H1 (cell line): ENCODE measurements at regions not wholly inside any gene's neighbourhood (a gene's known extent, or its start where the extent isn't known, plus 50 kb on each side); places are given as distances from the start of the nearest gene placed in this dataset.
"Not testable (repeated sequence)": the region's sequence is repeated elsewhere in the genome, so short reads cannot be mapped to it uniquely, and the experiment has no call there.

Source experiments
- CTCF ChIA-PET: fragments of 300-600 bp; sonication (Branson Sonifier 250); formaldehyde crosslinking; loops from one replicate; lab custom pipeline; 2021; ENCODE audit not compliant: partially characterized antibody; lab: Charles Lee
- POLR2A ChIA-PET: fragments of 300-600 bp; sonication (Branson Sonifier 250); formaldehyde crosslinking; loops from one replicate; lab custom pipeline; 2021; ENCODE audit warnings: inconsistent platforms; ENCODE audit not compliant: partially characterized antibody; lab: Charles Lee
- DNase-seq, 2 experiments: peaks; one replicate each; pipeline versions ENCODE4 v3.0.0 to v3.0.0-alpha.2; 2010 to 2022; ENCODE audit warnings: low spot score in 2 of 2, low read depth in 1 of 2, mixed read lengths in 1 of 2
- FAIRE-seq: peaks from 2 replicates; lab custom pipeline; 2011; peaks lifted over from hg19 to GRCh38; lab: Jason Lieb, UNC
- H2AFZ ChIP-seq: 2 replicates; pipeline ENCODE4 v1.8.1; 2012; ENCODE audit warnings: low read length, inconsistent platforms
- H2AK5ac ChIP-seq: 2 replicates; pipeline ENCODE4 v1.6.1; 2013; ENCODE audit warnings: low read depth, low read length
- H2BK120ac ChIP-seq: replicated peaks from 2 replicates; pipeline ENCODE3; 2013; ENCODE audit warnings: low read depth, low read length, inconsistent platforms
- H2BK12ac ChIP-seq: 2 replicates; pipeline ENCODE4 v1.6.1; 2013; ENCODE audit warnings: low read depth, low read length
- H2BK15ac ChIP-seq: 2 replicates; pipeline ENCODE4 v1.6.1; 2013; ENCODE audit warnings: low read length
- H2BK20ac ChIP-seq: 2 replicates; pipeline ENCODE4 v1.6.1; 2013; ENCODE audit warnings: low read length
- H2BK5ac ChIP-seq: 2 replicates; pipeline ENCODE4 v1.6.1; 2013; ENCODE audit warnings: low read depth, low read length
- H3K14ac ChIP-seq: 2 replicates; pipeline ENCODE4 v1.6.1; 2013; ENCODE audit warnings: inconsistent platforms; ENCODE audit not compliant: insufficient read length
- H3K18ac ChIP-seq: 2 replicates; pipeline ENCODE4 v1.6.1; 2013; ENCODE audit warnings: low read length; ENCODE audit errors: extremely low read depth
- H3K23ac ChIP-seq: 2 replicates; pipeline ENCODE4 v1.6.1; 2013; ENCODE audit warnings: inconsistent platforms; ENCODE audit not compliant: insufficient read length
- H3K23me2 ChIP-seq: 2 replicates; pipeline ENCODE4 v1.6.1; 2013; ENCODE audit warnings: low read depth, low read length
- H3K27ac ChIP-seq: 2 replicates; pipeline ENCODE4 v1.6.1; 2011; ENCODE audit warnings: low read depth, low read length, inconsistent platforms
- H3K27me3 ChIP-seq, 4 experiments: replicated peaks in 1 of 4; 1 replicate in 1 of 4; 2 replicates in 3 of 4; pipeline versions ENCODE4 v1.6.1 to v1.8.1; 2011 to 2013; ENCODE audit warnings: low read length in 3 of 4, mild to moderate bottlenecking in 3 of 4, inconsistent platforms in 2 of 4, mixed read lengths in 2 of 4, moderate library complexity in 1 of 4; ENCODE audit not compliant: control insufficient read depth in 3 of 4, insufficient read depth in 3 of 4; ENCODE audit errors: extremely low read depth in 1 of 4
- H3K36me3 ChIP-seq, 4 experiments: 2 replicates each; pipeline versions ENCODE4 v1.6.1 to v1.8.1; 2011 to 2013; ENCODE audit warnings: mild to moderate bottlenecking in 4 of 4, low read length in 3 of 4, moderate library complexity in 2 of 4, control low read depth in 1 of 4, inconsistent platforms in 1 of 4; ENCODE audit not compliant: insufficient read depth in 4 of 4, control insufficient read depth in 2 of 4
- H3K4ac ChIP-seq: replicated peaks from 2 replicates; pipeline ENCODE3; 2013; ENCODE audit warnings: low read length, low read depth, mixed read lengths, inconsistent platforms; ENCODE audit not compliant: insufficient read length
- H3K4me1 ChIP-seq, 4 experiments: replicated peaks in 1 of 4; 1 replicate in 1 of 4; 2 replicates in 3 of 4; pipeline versions ENCODE4 v1.6.1 to v1.8.1; 2011 to 2013; ENCODE audit warnings: low read length in 3 of 4, inconsistent platforms in 2 of 4, mixed read lengths in 1 of 4; ENCODE audit not compliant: insufficient read depth in 4 of 4, control insufficient read depth in 3 of 4
- H3K4me2 ChIP-seq, 2 experiments: 2 replicates each; pipeline versions ENCODE4 v1.6.1 to v1.8.1; 2011 to 2013; ENCODE audit warnings: low read depth in 2 of 2, low read length in 2 of 2, control low read depth in 1 of 2, inconsistent platforms in 1 of 2, mild to moderate bottlenecking in 1 of 2; ENCODE audit not compliant: insufficient read depth in 1 of 2
- H3K4me3 ChIP-seq, 4 experiments: fragments of 200-600, 300-600 bp in 1 of 4; sonication (generic), shearing (Covaris generic), sonication (Bioruptor Twin) in 1 of 4; 2 replicates each; pipeline versions ENCODE4 v1.5.1 to v1.8.1; 2011 to 2016; ENCODE audit warnings: low read length in 4 of 4, low read depth in 3 of 4, control low read depth in 2 of 4, inconsistent platforms in 2 of 4, mild to moderate bottlenecking in 2 of 4, mixed read lengths in 1 of 4, moderate library complexity in 1 of 4; ENCODE audit not compliant: insufficient read depth in 2 of 4; ENCODE audit errors: extremely low read depth in 1 of 4
- H3K56ac ChIP-seq: replicated peaks from 2 replicates; pipeline ENCODE3; 2013; ENCODE audit warnings: low read depth, mild to moderate bottlenecking, mixed read lengths, low read length, inconsistent platforms; ENCODE audit not compliant: insufficient read length
- H3K79me1 ChIP-seq: 2 replicates; pipeline ENCODE4 v1.6.1; 2013; ENCODE audit warnings: low read depth, low read length, control low read depth
- H3K79me2 ChIP-seq, 2 experiments: 2 replicates each; pipeline versions ENCODE4 v1.6.1 to v1.8.1; 2012 to 2013; ENCODE audit warnings: low read length in 2 of 2, mild to moderate bottlenecking in 2 of 2, inconsistent platforms in 1 of 2; ENCODE audit not compliant: insufficient read depth in 2 of 2, control insufficient read depth in 1 of 2
- H3K9ac ChIP-seq, 4 experiments: replicated peaks in 1 of 4; 1 replicate in 1 of 4; 2 replicates in 3 of 4; pipeline versions ENCODE4 v1.6.1 to v1.8.1; 2011 to 2013; ENCODE audit warnings: low read depth in 3 of 4, low read length in 3 of 4, control low read depth in 2 of 4, mild to moderate bottlenecking in 2 of 4, moderate library complexity in 2 of 4, inconsistent platforms in 1 of 4; ENCODE audit errors: extremely low read depth in 1 of 4
- H3K9me3 ChIP-seq, 2 experiments: 2 replicates each; pipeline versions ENCODE4 v1.6.1 to v1.8.1; 2012 to 2013; ENCODE audit warnings: mild to moderate bottlenecking in 2 of 2, moderate library complexity in 2 of 2, control low read depth in 1 of 2, inconsistent platforms in 1 of 2, low read depth in 1 of 2, low read length in 1 of 2, mixed read lengths in 1 of 2; ENCODE audit not compliant: insufficient read depth in 2 of 2
- H4K20me1 ChIP-seq, 2 experiments: replicated peaks in 1 of 2; 2 replicates each; pipeline versions ENCODE3 to v1.8.1; 2011 to 2013; ENCODE audit warnings: inconsistent platforms in 2 of 2, low read length in 2 of 2, mild to moderate bottlenecking in 1 of 2; ENCODE audit not compliant: insufficient read depth in 2 of 2, control insufficient read depth in 1 of 2
- H4K5ac ChIP-seq: 2 replicates; pipeline ENCODE4 v1.6.1; 2013; ENCODE audit warnings: low read length, low read depth, mixed read lengths, inconsistent platforms; ENCODE audit not compliant: insufficient read length
- H4K8ac ChIP-seq: 2 replicates; pipeline ENCODE4 v1.8.0; 2013; ENCODE audit warnings: mild to moderate bottlenecking, moderate library complexity, low read length, inconsistent platforms; ENCODE audit not compliant: insufficient read depth; ENCODE audit errors: extremely low read depth
- H4K91ac ChIP-seq: replicated peaks from 2 replicates; pipeline ENCODE3; 2013; ENCODE audit warnings: low read length, mixed read lengths, inconsistent platforms; ENCODE audit not compliant: insufficient read length
- ASH2L ChIP-seq: fragments of 200-600, 300-600 bp; sonication (generic); IDR thresholded peaks from one replicate; pipeline ENCODE4 v1.7.1; 2017; ENCODE audit warnings: low read length
- CTBP2 ChIP-seq: IDR thresholded peaks from 2 replicates; pipeline ENCODE4 v1.7.0; 2011; ENCODE audit warnings: borderline replicate concordance, mild to moderate bottlenecking, moderate library complexity, mixed read lengths, low read length; ENCODE audit not compliant: insufficient read depth, insufficient read length
- JUND ChIP-seq: IDR thresholded peaks from 2 replicates; pipeline ENCODE4 v1.6.1; 2011; ENCODE audit warnings: mild to moderate bottlenecking, improper control_type of control experiment, low read length
- KDM1A ChIP-seq: fragments of 200-600, 300-600 bp; sonication (generic); IDR thresholded peaks from 2 replicates; pipeline ENCODE4 v1.7.1; 2016; ENCODE audit warnings: mild to moderate bottlenecking, low read length, borderline replicate concordance
- KDM5A ChIP-seq: fragments of 200-600 bp; IDR thresholded peaks from 2 replicates; pipeline ENCODE4 v1.7.1; 2012; ENCODE audit warnings: mild to moderate bottlenecking, low read length, inconsistent platforms, mixed read lengths
- MAFK ChIP-seq: IDR thresholded peaks from 2 replicates; pipeline ENCODE4 v1.6.1; 2012; ENCODE audit warnings: low read depth, mild to moderate bottlenecking, improper control_type of control experiment, low read length
- RFX5 ChIP-seq: IDR thresholded peaks from 2 replicates; pipeline ENCODE4 v1.6.1; 2011; ENCODE audit warnings: low read depth, low read length, improper control_type of control experiment, borderline replicate concordance
- SP4 ChIP-seq: IDR thresholded peaks from 2 replicates; pipeline ENCODE4 v1.6.1; 2012; ENCODE audit warnings: low read length, inconsistent platforms
- WGBS, 2 experiments: shearing (Covaris generic) in 1 of 2; methylation state at CpG; one replicate each; pipeline versions ENCODE4 v1.1.6 to v1.1.7; 2013 to 2015; ENCODE audit warnings: low lambda C conversion rate in 2 of 2, mixed read lengths in 2 of 2, inconsistent platforms in 1 of 2, low coverage in 1 of 2, missing lambda C conversion rate in 1 of 2; ENCODE audit not compliant: insufficient replicate concordance in 2 of 2, insufficient coverage in 1 of 2, insufficient read length in 1 of 2; ENCODE audit errors: extremely low coverage in 1 of 2, missing lambda C conversion rate in 1 of 2; 5-methylcytosine and 5-hydroxymethylcytosine counted together

DNA sequence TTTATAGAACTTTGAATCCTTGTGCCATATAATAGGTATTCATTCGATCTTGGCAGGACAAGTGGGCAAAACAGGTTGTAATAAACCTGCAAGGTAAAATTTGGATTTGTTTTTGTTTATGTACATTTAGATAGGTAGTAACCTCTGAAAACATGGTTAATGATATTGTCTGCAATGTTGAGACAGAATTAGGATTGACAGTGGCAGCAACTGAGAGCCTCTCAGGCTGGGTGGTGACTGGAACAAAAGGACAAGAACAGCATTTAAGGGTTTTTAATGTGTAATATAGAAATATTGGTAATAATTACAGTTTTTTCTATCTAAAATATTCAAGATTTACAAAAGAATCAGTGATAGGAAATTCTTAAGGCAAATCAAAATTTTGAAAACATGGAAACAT lies 382.0 kb downstream of the TFAP2B start (continued):
- TF ChIP-seq ASH2L (no peak), KDM1A (no peak), KDM5A (no peak), MAFK (no peak), JUND (no peak), SP4 (no peak), RFX5 (no peak), CTBP2 (no peak)

GRCh38 chr6:51202653-51203052 lies 384.0 kb downstream of the TFAP2B start:
- H2BK15ac ChIP-seq, H3K4me1 ChIP-seq, H3K27ac ChIP-seq, H2BK12ac ChIP-seq, H2BK5ac ChIP-seq, H2BK20ac ChIP-seq, H3K4me2 ChIP-seq, CTCF ChIA-PET, H4K5ac ChIP-seq, H4K91ac ChIP-seq, H2BK120ac ChIP-seq, H4K8ac ChIP-seq, H3K36me3 ChIP-seq, H3K4me3 ChIP-seq, DNase-seq, FAIRE-seq, H2AK5ac ChIP-seq, H3K79me1 ChIP-seq, H3K4ac ChIP-seq, H3K56ac ChIP-seq, H3K27me3 ChIP-seq, H2AFZ ChIP-seq, H3K23me2 ChIP-seq, H3K9ac ChIP-seq, H4K20me1 ChIP-seq, H3K9me3 ChIP-seq, POLR2A ChIA-PET, H3K18ac ChIP-seq, H3K23ac ChIP-seq, H3K79me2 ChIP-seq, H3K14ac ChIP-seq: not testable (repeated sequence)
- 83% methylated on average over 13 of the region's 13 CpGs; no CpG with 5 or more reads in 1 of the 2 experiments for WGBS, 2 experiments
